Thyroid gland (tissue), 4 donors: ENCODE measurements at regions not wholly inside any gene's neighbourhood (a gene's known extent, or its start where the extent isn't known, plus 50 kb on each side); places are given as distances from the start of the nearest gene placed in this dataset.
"Not testable (repeated sequence)": the region's sequence is repeated elsewhere in the genome, so short reads cannot be mapped to it uniquely, and the experiment has no call there.

Experiments used
- DNase-seq, 2 donors: peaks; one replicate each; pipeline ENCODE4 v3.0.0-alpha.2; 2019
- H3K27ac ChIP-seq, 3 donors: fragments of 200-600 bp; sonication (generic); 1 replicate in 2 of 3; 2 replicates in 1 of 3; pipeline ENCODE4 v1.5.1; 2016 to 2019; ENCODE audit warnings: mild to moderate bottlenecking in 1 of 3, moderate library complexity in 1 of 3
- H3K27me3 ChIP-seq: fragments of 200-600 bp; sonication (generic); one replicate; pipeline ENCODE4 v1.5.1; 2019
- H3K36me3 ChIP-seq, 2 donors: fragments of 200-600 bp; sonication (generic); one replicate each; pipeline ENCODE4 v1.5.1; 2016 to 2019
- H3K4me1 ChIP-seq, 2 donors: fragments of 200-600 bp; sonication (generic); one replicate each; pipeline ENCODE4 v1.5.1; 2017 to 2019
- H3K4me3 ChIP-seq, 3 donors: fragments of 200-600 bp; sonication (generic); replicated peaks in 1 of 3; 1 replicate in 2 of 3; 2 replicates in 1 of 3; pipeline ENCODE4 v1.5.1; 2016; ENCODE audit warnings: mild to moderate bottlenecking in 1 of 3
- H3K9me3 ChIP-seq: fragments of 200-600 bp; sonication (generic); one replicate; pipeline ENCODE4 v1.5.1; 2017
- CTCF ChIP-seq, 6 experiments: fragments of 200-600 bp in 3 of 6; fragments of 450-650 bp in 3 of 6; sonication (generic) in 3 of 6; IDR thresholded peaks; one replicate each; pipeline ENCODE4 v1.5.1; 2016 to 2019; ENCODE audit warnings: antibody characterized with exemption in 6 of 6, mild to moderate bottlenecking in 2 of 6, inconsistent platforms in 1 of 6, moderate library complexity in 1 of 6
- POLR2A ChIP-seq, 2 donors: fragments of 450-650 bp; IDR thresholded peaks; one replicate each; pipeline ENCODE4 v1.6.1; 2017; ENCODE audit warnings: antibody characterized with exemption in 2 of 2, mild to moderate bottlenecking in 2 of 2, moderate library complexity in 1 of 2
- WGBS, 2 donors: methylation state at CpG; one replicate each; pipeline ENCODE4 v1.1.5; 2017; 5-methylcytosine and 5-hydroxymethylcytosine counted together
- intact Hi-C: fragments of 100-400 bp; cut with DNase I; formaldehyde crosslinking; loops from one replicate; pipeline ENCODE4 v1.15.1; 2023

GRCh38 chr17:19470530-19471261 is 59.7 kb downstream of the RNF112 start:
- no peaks in the 10 kb centered on the region for H3K27me3 ChIP-seq
- H3K36me3 ChIP-seq: no peaks in the 10 kb centered on the region
- peaks cover 0 to 13% of the 10 kb centered on the region in 2 donors for H3K4me1 ChIP-seq
- no peaks in the 10 kb centered on the region for H3K9me3 ChIP-seq
- WGBS, 2 donors: 25 to 27% methylated on average over 18 to 29 of the region's 29 CpGs
- no peak overlapping the region for H3K4me3 ChIP-seq
- DNase-seq: peak; percentile 87 to 90
- peak in 1 of 2 donors; percentile 62 for TF ChIP-seq POLR2A (IDR thresholded peaks at IDR 0.05)
- no peak for TF ChIP-seq CTCF (IDR thresholded peaks at IDR 0.05)
- intact Hi-C loops: no loop called here
- H3K27ac ChIP-seq: peak overlapping the region; percentile 39 to 73 (median 55)

GRCh38 chr17:19474405-19474804 is 59.2 kb upstream of the SLC47A1 start:
- DNase-seq, H3K4me3 ChIP-seq, H3K36me3 ChIP-seq, H3K27me3 ChIP-seq, H3K27ac ChIP-seq, H3K9me3 ChIP-seq, intact Hi-C loops: not testable (repeated sequence)
- WGBS, 2 donors: 93 to 99% methylated on average over 3 of the region's 3 CpGs
- H3K4me1 ChIP-seq: peaks cover 0 to 13% of the 10 kb centered on the region in 2 donors

- H3K36me3 ChIP-seq, H3K9me3 ChIP-seq, H3K27me3 ChIP-seq, H3K4me1 ChIP-seq, intact Hi-C loops, DNase-seq, H3K4me3 ChIP-seq, H3K27ac ChIP-seq: not testable (repeated sequence)
- WGBS, 2 donors: 97 to 100% methylated on average over 1 to 14 of the region's 31 CpGs
These were observed 57.9 kb upstream of the SLC47A1 start for GRCh38 chr17:19475800-19476199.

- no peak for DNase-seq
- Histone ChIP-seq H3K4me1 (peaks cover 35 to 48% of the 10 kb centered on the region in 2 donors), H3K4me3 (no peak overlapping the region), H3K36me3 (no peaks in the 10 kb centered on the region), H3K9me3 (no peaks in the 10 kb centered on the region), H3K27me3 (no peaks in the 10 kb centered on the region), H3K27ac (peak overlapping the region; percentile 82 to 90 (median 84))
- intact Hi-C loops: no loop called here
- TF ChIP-seq CTCF (IDR thresholded peaks at IDR 0.05) (no peak), POLR2A (IDR thresholded peaks at IDR 0.05) (no peak)
- 53 to 62% methylated on average over 1 of the region's 1 CpG for WGBS, 2 donors
These were observed 51.1 kb upstream of the SLC47A1 start for GRCh38 chr17:19482576-19482975.
